Skeletal muscle tissue (tissue), 3 donors: ENCODE measurements at regions not wholly inside any gene's neighbourhood (a gene's known extent, or its start where the extent isn't known, plus 50 kb on each side); places are given as distances from the start of the nearest gene placed in this dataset.
A peak's percentile ranks its signal among the peaks of the same experiment; 100 is the strongest.
"Not testable (repeated sequence)": the region's sequence is repeated elsewhere in the genome, so short reads cannot be mapped to it uniquely, and the experiment has no call there.

Source experiments
- H3K27ac ChIP-seq: one replicate; pipeline ENCODE4 v1.7.0; 2013; ENCODE audit warnings: mild to moderate bottlenecking, low read depth, low read length, inconsistent platforms
- H3K27me3 ChIP-seq, 3 donors: one replicate each; pipeline ENCODE4 v1.7.0; 2013; ENCODE audit warnings: low read length in 3 of 3; ENCODE audit not compliant: control insufficient read depth in 3 of 3, insufficient read depth in 3 of 3
- H3K36me3 ChIP-seq, 3 donors: one replicate each; pipeline ENCODE4 v1.7.0; 2013; ENCODE audit warnings: low read length in 3 of 3; ENCODE audit not compliant: control insufficient read depth in 3 of 3, insufficient read depth in 3 of 3
- H3K4me1 ChIP-seq, 3 donors: one replicate each; pipeline ENCODE4 v1.7.0; 2013; ENCODE audit warnings: low read length in 3 of 3, mild to moderate bottlenecking in 3 of 3; ENCODE audit not compliant: control insufficient read depth in 3 of 3, insufficient read depth in 3 of 3
- H3K4me3 ChIP-seq, 3 donors: one replicate each; pipeline ENCODE4 v1.7.0; 2013; ENCODE audit warnings: low read length in 3 of 3
- H3K9ac ChIP-seq, 3 donors: one replicate each; pipeline ENCODE4 v1.7.0; 2013; ENCODE audit warnings: low read length in 3 of 3, mild to moderate bottlenecking in 3 of 3, moderate library complexity in 2 of 3, low read depth in 1 of 3
- H3K9me3 ChIP-seq, 3 donors: one replicate each; pipeline ENCODE4 v1.7.0; 2013; ENCODE audit warnings: low read length in 3 of 3; ENCODE audit not compliant: control insufficient read depth in 3 of 3
- donor health status: Osteomylitis.

DNA sequence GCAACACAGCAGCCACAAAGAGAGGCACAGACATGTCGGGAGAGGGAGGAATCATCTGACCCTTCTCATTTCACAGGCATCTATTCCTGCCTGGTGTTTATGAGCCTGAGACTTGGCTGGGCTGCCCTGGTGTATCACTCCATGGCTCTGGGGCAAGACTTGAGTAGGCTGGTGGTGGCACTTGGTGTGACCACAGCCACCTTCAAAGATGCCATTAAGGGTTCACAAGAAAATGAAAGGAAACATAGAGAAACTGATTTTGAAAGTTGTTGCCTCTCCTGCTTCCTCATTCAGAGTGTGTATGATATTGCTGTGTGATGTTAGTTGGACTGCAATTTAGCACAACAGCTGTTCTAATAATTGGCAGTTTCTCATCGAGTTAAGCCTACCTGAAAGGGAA is 298.8 kb downstream of the FAM72C start:
- Histone ChIP-seq H3K9ac (no peak overlapping the region), H3K36me3 (no peaks in the 10 kb centered on the region), H3K4me1 (no peaks in the 10 kb centered on the region), H3K27ac (no peak overlapping the region), H3K4me3 (no peak overlapping the region), H3K9me3 (peaks cover 0 to 9% (median 0%) of the 10 kb centered on the region in 3 donors), H3K27me3 (peaks cover 0 to 22% (median 0%) of the 10 kb centered on the region in 3 donors)

- Histone ChIP-seq H3K27ac (no peak overlapping the region), H3K27me3 (peaks cover 0 to 58% (median 38%) of the 10 kb centered on the region in 3 donors), H3K4me3 (no peak overlapping the region), H3K9ac (no peak overlapping the region), H3K9me3 (peaks cover 0 to 9% (median 2%) of the 10 kb centered on the region in 3 donors), H3K36me3 (no peaks in the 10 kb centered on the region), H3K4me1 (no peaks in the 10 kb centered on the region)
These were observed 304.1 kb downstream of the FAM72C start for GRCh38 chr1:143667730-143668129.

DNA sequence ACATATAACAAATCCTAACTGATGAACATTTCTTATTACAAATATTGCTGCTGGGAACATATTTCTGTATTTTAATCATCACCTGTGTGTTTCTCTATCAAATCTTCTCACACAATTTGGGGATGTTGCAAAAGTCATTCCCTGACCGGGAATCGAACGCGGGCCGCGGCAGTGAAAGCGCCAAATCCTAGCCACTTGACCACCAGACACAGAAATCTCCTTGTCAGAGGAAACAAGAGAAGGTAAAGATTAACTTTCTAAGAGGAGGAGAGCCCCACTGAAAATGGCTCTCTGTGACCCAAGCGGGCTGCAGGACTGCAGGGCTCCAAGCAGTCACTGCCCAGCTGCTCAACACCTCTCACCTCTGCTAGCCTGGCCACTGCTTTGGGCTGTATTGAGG is 304.9 kb downstream of the FAM72C start:
- H3K9me3 ChIP-seq = peaks cover 0 to 9% (median 2%) of the 10 kb centered on the region in 3 donors
- no peak overlapping the region for H3K27ac ChIP-seq
- no peak overlapping the region for H3K9ac ChIP-seq
- H3K27me3 ChIP-seq = peaks cover 0 to 62% (median 44%) of the 10 kb centered on the region in 3 donors
- H3K36me3 ChIP-seq = no peaks in the 10 kb centered on the region
- H3K4me1 ChIP-seq = peaks cover 0 to under 1% (median 0%) of the 10 kb centered on the region in 3 donors
- H3K4me3 ChIP-seq = no peak overlapping the region

GRCh38 chr1:143665606-143666005 is 306.2 kb downstream of the FAM72C start:
- Histone ChIP-seq H3K9ac (no peak overlapping the region), H3K4me3 (no peak overlapping the region), H3K36me3 (no peaks in the 10 kb centered on the region), H3K27me3 (peaks cover 10 to 70% (median 55%) of the 10 kb centered on the region in 3 donors), H3K9me3 (peaks cover 0 to 9% (median 2%) of the 10 kb centered on the region in 3 donors), H3K27ac (no peak overlapping the region), H3K4me1 (peaks cover 0 to 11% (median 4%) of the 10 kb centered on the region in 3 donors)

DNA sequence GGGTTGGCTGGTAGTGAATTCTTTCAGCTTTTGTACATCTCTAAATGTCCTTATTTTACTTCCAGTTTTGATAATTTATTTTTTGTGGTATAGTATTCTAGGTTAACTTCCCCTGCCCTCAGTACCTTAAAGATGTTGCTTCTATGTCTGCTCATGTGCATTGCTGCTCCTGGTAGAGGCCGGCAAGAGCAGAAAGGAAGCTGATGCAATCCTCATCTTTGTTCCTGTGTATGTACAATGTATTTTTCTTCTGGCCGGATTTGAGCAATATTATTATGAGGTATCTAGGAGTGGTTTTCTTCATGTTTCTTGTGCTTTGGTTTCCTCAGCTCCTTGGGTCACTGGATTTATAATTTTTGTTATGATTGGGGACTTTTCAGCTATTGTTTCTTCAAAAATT is 308.7 kb downstream of the FAM72C start:
- H3K27ac ChIP-seq, H3K9me3 ChIP-seq, H3K9ac ChIP-seq, H3K4me3 ChIP-seq, H3K36me3 ChIP-seq: not testable (repeated sequence)
- peaks cover 0 to 11% (median 4%) of the 10 kb centered on the region in 3 donors for H3K4me1 ChIP-seq
- peaks cover 10 to 92% (median 55%) of the 10 kb centered on the region in 3 donors for H3K27me3 ChIP-seq

DNA sequence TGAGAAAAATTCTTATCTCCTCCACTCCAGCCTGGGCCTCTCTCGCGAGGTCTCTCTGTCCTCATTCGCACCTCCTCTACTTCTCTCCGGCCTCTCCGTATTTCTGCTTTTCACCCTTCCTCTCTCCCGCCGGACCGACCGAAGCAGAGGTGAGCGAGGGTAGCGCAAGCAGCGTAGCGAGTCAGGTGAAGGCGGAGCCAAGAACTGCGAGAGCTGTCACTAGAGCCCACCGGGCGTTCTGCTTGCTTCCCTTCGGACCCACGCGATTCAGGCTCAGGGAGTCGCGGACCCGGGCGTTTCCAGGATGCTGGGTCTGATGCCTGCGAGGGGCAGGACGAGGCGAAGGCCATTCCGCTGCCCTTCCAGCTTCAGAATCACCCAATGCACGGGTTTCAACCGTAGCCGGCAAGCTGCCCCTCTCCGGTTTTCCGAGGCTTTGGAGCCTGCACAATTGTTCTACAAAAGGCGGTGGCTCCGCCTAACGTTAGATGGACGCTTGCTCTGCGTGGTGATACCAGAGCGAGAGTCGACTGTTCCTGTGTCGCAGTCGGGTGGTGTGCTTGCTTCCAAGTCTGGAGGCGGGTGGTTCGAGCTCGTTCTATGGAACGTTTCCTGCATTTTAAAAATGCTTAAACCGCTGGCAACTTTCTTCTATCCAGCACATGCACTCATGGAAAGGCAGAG is 310.2 kb downstream of the FAM72C start:
- Histone ChIP-seq H3K27me3 (peaks cover 10 to 88% (median 42%) of the 10 kb centered on the region in 3 donors), H3K4me3 (peak overlapping the region in 2 of 3 donors; percentile 22 to 51), H3K27ac (no peak overlapping the region), H3K9me3 (no peaks in the 10 kb centered on the region), H3K4me1 (peaks cover 0 to 11% (median 4%) of the 10 kb centered on the region in 3 donors), H3K36me3 (no peaks in the 10 kb centered on the region), H3K9ac (no peak overlapping the region)

DNA sequence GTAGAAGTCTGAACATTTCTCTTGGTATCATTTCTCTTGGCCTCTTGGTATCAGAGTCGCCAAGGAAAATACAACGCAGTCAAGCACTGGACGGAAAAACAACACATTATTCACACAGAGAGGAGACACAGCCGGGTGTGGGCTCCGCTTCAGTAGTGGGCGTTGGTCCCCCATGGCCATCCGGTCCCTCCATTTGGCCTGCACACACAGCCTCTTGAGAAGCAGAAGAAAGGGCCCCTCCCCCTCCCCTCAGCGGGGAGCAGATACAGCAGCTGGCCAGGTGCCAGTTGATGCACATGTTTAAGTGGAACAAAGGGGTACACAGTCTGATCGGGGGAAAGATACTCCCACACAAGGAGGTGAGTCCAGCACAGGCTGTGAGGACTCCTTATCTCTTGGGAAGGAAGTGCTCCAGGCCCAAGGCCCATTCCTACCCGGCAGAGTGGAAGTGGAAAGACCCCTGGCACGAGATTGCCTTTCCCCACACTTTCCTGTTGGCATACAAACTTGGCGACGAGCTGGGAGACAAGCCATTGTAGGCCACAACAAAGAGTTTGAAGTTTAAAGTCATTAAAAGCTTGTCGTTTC is 311.3 kb downstream of the FAM72C start:
- Histone ChIP-seq H3K4me3 (no peak overlapping the region), H3K27me3 (peaks cover 10 to 83% (median 33%) of the 10 kb centered on the region in 3 donors), H3K9me3 (no peaks in the 10 kb centered on the region)

DNA sequence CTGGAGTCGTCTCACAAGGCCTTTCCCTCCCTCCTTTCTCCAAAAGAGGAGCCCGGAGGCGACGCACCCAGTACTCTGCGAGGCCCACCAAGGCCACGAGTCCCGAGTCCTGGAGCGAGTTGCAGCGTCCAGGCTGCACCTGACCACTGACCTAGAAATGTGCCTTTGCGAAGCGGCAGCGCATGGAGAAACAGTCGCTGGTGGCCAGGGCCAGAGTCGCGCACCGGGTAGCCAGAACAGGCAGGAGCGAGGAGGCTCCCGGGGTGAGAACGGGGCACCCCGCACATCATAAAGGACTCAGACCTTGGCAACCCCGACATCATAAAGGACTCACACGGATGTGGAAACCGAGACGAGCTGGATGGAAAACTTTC is 318.4 kb downstream of the FAM72C start:
- H3K27me3 ChIP-seq = peaks cover 12 to 80% (median 46%) of the 10 kb centered on the region in 3 donors
- H3K36me3 ChIP-seq = no peaks in the 10 kb centered on the region
- H3K27ac ChIP-seq = no peak overlapping the region

More for the DNA sequence above, 311.3 kb downstream of the FAM72C start:
- Histone ChIP-seq H3K4me1 (peaks cover 0 to 11% (median 4%) of the 10 kb centered on the region in 3 donors), H3K36me3 (no peaks in the 10 kb centered on the region), H3K9ac (no peak overlapping the region), H3K27ac (no peak overlapping the region)

GRCh38 chr1:143652744-143653428 is 318.9 kb downstream of the FAM72C start:
- H3K4me1 ChIP-seq = no peaks in the 10 kb centered on the region
- no peak overlapping the region for H3K27ac ChIP-seq
- no peak overlapping the region for H3K9ac ChIP-seq
- H3K27me3 ChIP-seq = peaks cover 12 to 76% (median 46%) of the 10 kb centered on the region in 3 donors
- H3K9me3 ChIP-seq = peaks cover 0 to 3% (median 0%) of the 10 kb centered on the region in 3 donors
- H3K4me3 ChIP-seq = no peak overlapping the region
- H3K36me3 ChIP-seq = no peaks in the 10 kb centered on the region

More for the DNA sequence above, 318.4 kb downstream of the FAM72C start:
- Histone ChIP-seq H3K4me1 (no peaks in the 10 kb centered on the region), H3K9me3 (peaks cover 0 to 3% (median 0%) of the 10 kb centered on the region in 3 donors), H3K9ac (no peak overlapping the region), H3K4me3 (no peak overlapping the region)

DNA sequence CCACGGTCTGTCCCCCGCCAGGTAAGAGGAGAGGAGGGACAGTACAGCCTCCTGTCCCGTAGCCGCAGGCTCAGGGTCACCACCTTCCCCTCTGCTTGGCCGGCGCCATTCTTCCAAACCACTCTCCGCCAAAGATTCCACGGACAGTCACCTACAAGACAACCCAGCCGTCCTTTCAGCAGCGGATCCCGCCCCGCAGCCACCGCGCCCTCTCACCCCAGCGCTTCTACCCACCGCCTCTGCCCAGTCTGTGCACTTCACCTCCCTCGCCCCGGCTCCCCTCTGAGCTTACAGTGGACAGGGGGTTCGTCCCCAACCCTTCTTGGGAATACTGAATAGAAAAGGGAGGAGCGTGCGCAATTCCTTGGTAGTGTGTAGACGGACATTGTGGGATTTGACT is 319.6 kb downstream of the FAM72C start:
- peaks cover 12 to 69% (median 46%) of the 10 kb centered on the region in 3 donors for H3K27me3 ChIP-seq
- H3K9me3 ChIP-seq = peaks cover 0 to 3% (median 0%) of the 10 kb centered on the region in 3 donors

More for the DNA sequence above, 319.6 kb downstream of the FAM72C start:
- H3K36me3 ChIP-seq = no peaks in the 10 kb centered on the region
- H3K27ac ChIP-seq = no peak overlapping the region
- no peak overlapping the region for H3K9ac ChIP-seq
- no peaks in the 10 kb centered on the region for H3K4me1 ChIP-seq
- no peak overlapping the region for H3K4me3 ChIP-seq
